ENCODE measurements at regions not wholly inside any gene's neighbourhood (a gene's known extent, or its start where the extent isn't known, plus 50 kb on each side); places are given as distances from the start of the nearest gene placed in this dataset.

- intact Hi-C loops (cut with micrococcal nuclease; ENCODE audit: unreplicated experiment) (no loop called here), in situ Hi-C loops (cut with HindIII; ENCODE audit: low pct_unique_long_range_greater_than_20kb, low sequenced_read_pairs) (no loop called here)
- no peaks in the 10 kb centered on the region for H3K4me1 ChIP-seq (ENCODE audit: control insufficient read depth, insufficient read depth, low read length)
- DNase-seq (ENCODE audit: low read depth, low spot score) (no peak), ATAC-seq (no peak)
- H3K27me3 ChIP-seq (ENCODE audit: control insufficient read depth, insufficient read depth, low read length), result no peaks in the 10 kb centered on the region; the same call in 1 of the 2 replicates
- H3K9me3 ChIP-seq (ENCODE audit: control insufficient read depth, insufficient read depth, low read depth, low read length), result no peaks in the 10 kb centered on the region
- H3K36me3 ChIP-seq (ENCODE audit: control insufficient read depth, insufficient read depth, low read length), result no peaks in the 10 kb centered on the region
- ChIA-PET CTCF (no interaction called here), POLR2A (interaction anchor here (0.7 kb wide), 1 partner anchor 27 kb away, joined by 3 read pairs; no protein-coding TSS in a partner anchor)
- no peak overlapping the region for H3K27ac ChIP-seq (ENCODE audit: low read length)
- BruUV-seq (replicated peaks), result no TSS peak
- no peak overlapping the region for H3K4me3 ChIP-seq (ENCODE audit: low read depth in 2 of 2, low read length in 2 of 2)
- TF ChIP-seq REST (IDR thresholded peaks at IDR 0.05; ENCODE audit: insufficient read depth in 1 of 2, low read depth in 2 of 2, low read length in 1 of 2) (no peak), TCF7L2 (IDR thresholded peaks at IDR 0.05; ENCODE audit: low read depth, low read length) (no peak), SIN3A (IDR thresholded peaks at IDR 0.05; ENCODE audit: borderline replicate concordance, insufficient read depth, low read depth, low read length) (no peak), POLR2AphosphoS5 (IDR thresholded peaks at IDR 0.05; ENCODE audit: low read depth, low read length) (no peak), CTCF (IDR thresholded peaks at IDR 0.05) (no peak)
Observed at GRCh38 chr18:10033016-10033399, 119.2 kb downstream of the VAPA start.

GRCh38 chr18:10035281-10035991 lies 121.6 kb downstream of the VAPA start:
- in situ Hi-C loops (cut with HindIII; ENCODE audit: low pct_unique_long_range_greater_than_20kb, low sequenced_read_pairs), result no loop called here
- TF ChIP-seq TCF7L2 (IDR thresholded peaks at IDR 0.05; ENCODE audit: low read depth, low read length) (no peak), SIN3A (IDR thresholded peaks at IDR 0.05; ENCODE audit: borderline replicate concordance, insufficient read depth, low read depth, low read length) (no peak), REST (IDR thresholded peaks at IDR 0.05; ENCODE audit: insufficient read depth in 1 of 2, low read depth in 2 of 2, low read length in 1 of 2) (no peak), POLR2AphosphoS5 (IDR thresholded peaks at IDR 0.05; ENCODE audit: low read depth, low read length) (no peak), CTCF (IDR thresholded peaks at IDR 0.05) (no peak)
- no peaks in the 10 kb centered on the region; the same call in 1 of the 2 replicates for H3K27me3 ChIP-seq (ENCODE audit: control insufficient read depth, insufficient read depth, low read length)
- H3K36me3 ChIP-seq (ENCODE audit: control insufficient read depth, insufficient read depth, low read length), result no peaks in the 10 kb centered on the region
- intact Hi-C loops (cut with micrococcal nuclease; ENCODE audit: unreplicated experiment), result no loop called here
- ChIA-PET CTCF (no interaction called here), POLR2A (no interaction called here)
- no peak overlapping the region for H3K27ac ChIP-seq (ENCODE audit: low read length)
- H3K4me3 ChIP-seq (ENCODE audit: low read depth in 2 of 2, low read length in 2 of 2), result no peak overlapping the region
- H3K9me3 ChIP-seq (ENCODE audit: control insufficient read depth, insufficient read depth, low read depth, low read length), result no peaks in the 10 kb centered on the region
- DNase-seq (ENCODE audit: low read depth, low spot score) (no peak), ATAC-seq (no peak)
- no peaks in the 10 kb centered on the region for H3K4me1 ChIP-seq (ENCODE audit: control insufficient read depth, insufficient read depth, low read length)
- no TSS peak for BruUV-seq (replicated peaks)

All from Panc1 (cell line).